PC-3 (cell line): ENCODE measurements at regions not wholly inside any gene's neighbourhood (a gene's known extent, or its start where the extent isn't known, plus 50 kb on each side); places are given as distances from the start of the nearest gene placed in this dataset.

Source experiments
- ATAC-seq: fragments of 200-7000 bp; cut with Tn5 transposase; 2 replicates; pipeline ENCODE4 v1.9.1; 2020; ENCODE audit warnings: mild to moderate bottlenecking, moderate library complexity
- BruUV-seq: library from RNA; stranded (reverse); fragments of 400-500 nt; replicated peaks from 2 replicates; lab custom pipeline; 2021; lab: Mats Ljungman, UMichigan
- CTCF ChIA-PET: fragments of 300-600 bp; sonication (Branson Sonifier 250); formaldehyde crosslinking; loops from one replicate; lab custom pipeline; 2022; ENCODE audit warnings: antibody characterized with exemption; lab: Charles Lee
- POLR2A ChIA-PET: fragments of 300-600 bp; sonication (Branson Sonifier 250); formaldehyde crosslinking; loops from one replicate; lab custom pipeline; 2022; ENCODE audit warnings: antibody characterized with exemption; ENCODE audit not compliant: unreplicated experiment; lab: Charles Lee
- DNase-seq: peaks from one replicate; pipeline ENCODE4 v3.0.0-alpha.2; 2015
- H2AFZ ChIP-seq: fragments of 300-600 bp; sonication (generic); 2 replicates; pipeline ENCODE4 v1.6.0; 2016; ENCODE audit warnings: antibody characterized with exemption, low read length
- H3F3A ChIP-seq: fragments of 300-600 bp; sonication (generic); one replicate; pipeline ENCODE4 v1.6.0; 2017; ENCODE audit warnings: antibody characterized with exemption, low read length, control low read depth, mild to moderate bottlenecking; ENCODE audit not compliant: unreplicated experiment
- H3K27ac ChIP-seq: fragments of 300-600 bp; sonication (generic); 2 replicates; pipeline ENCODE4 v1.5.1; 2016; ENCODE audit warnings: mild to moderate bottlenecking, low read length
- H3K27me3 ChIP-seq: fragments of 300-600 bp; sonication (generic); 2 replicates; pipeline ENCODE4 v1.6.1; 2016; ENCODE audit warnings: low read length, mixed read lengths
- H3K36me3 ChIP-seq: fragments of 300-600 bp; sonication (generic); 2 replicates; pipeline ENCODE4 v1.6.1; 2016; ENCODE audit warnings: low read depth, mixed run types, low read length, mixed read lengths
- H3K4me1 ChIP-seq: fragments of 300-600 bp; sonication (generic); 2 replicates; pipeline ENCODE4 v1.5.1; 2016; ENCODE audit warnings: low read length; ENCODE audit not compliant: insufficient read depth
- H3K4me2 ChIP-seq: fragments of 300-600 bp; sonication (generic); 2 replicates; pipeline ENCODE4 v1.6.0; 2016; ENCODE audit warnings: low read length
- H3K4me3 ChIP-seq: fragments of 300-600 bp; sonication (generic); 2 replicates; pipeline ENCODE4 v1.5.1; 2016; ENCODE audit warnings: mild to moderate bottlenecking, low read length, mixed read lengths
- H3K79me2 ChIP-seq: fragments of 300-600 bp; sonication (generic); 2 replicates; pipeline ENCODE4 v1.6.1; 2017; ENCODE audit warnings: low read length, mixed read lengths
- H3K9ac ChIP-seq: fragments of 300-600 bp; sonication (generic); 2 replicates; pipeline ENCODE4 v1.6.0; 2016; ENCODE audit warnings: mild to moderate bottlenecking, low read length
- H3K9me2 ChIP-seq: fragments of 300-600 bp; sonication (generic); replicated peaks from 2 replicates; pipeline ENCODE4 v1.6.1; 2016; ENCODE audit warnings: mixed run types, low read length, mixed read lengths
- H3K9me3 ChIP-seq: fragments of 300-600 bp; sonication (generic); 2 replicates; pipeline ENCODE4 v1.6.1; 2016; ENCODE audit warnings: low read length, mixed read lengths
- H4K20me1 ChIP-seq: fragments of 300-600 bp; sonication (generic); 2 replicates; pipeline ENCODE4 v1.6.1; 2016; ENCODE audit warnings: low read length, mixed read lengths
- EZH2 ChIP-seq: fragments of 300-600 bp; sonication (generic); IDR thresholded peaks from one replicate; pipeline ENCODE4 v1.6.1; 2017; ENCODE audit warnings: antibody characterized with exemption, mild to moderate bottlenecking, low read length; ENCODE audit not compliant: unreplicated experiment
- EZH2phosphoT487 ChIP-seq: fragments of 300-600 bp; sonication (generic); IDR thresholded peaks from 2 replicates; pipeline ENCODE4 v1.6.1; 2018; ENCODE audit warnings: mild to moderate bottlenecking, antibody characterized with exemption, low read length, borderline replicate concordance
- intact Hi-C: fragments of 100-400 bp; cut with micrococcal nuclease; formaldehyde crosslinking; loops from 2 replicates; pipeline ENCODE4 v1.9.0; 2023
- TF ChIP-seq, protein P1 (sequence below): fragments of 300-600 bp; sonication (generic); conservative IDR thresholded peaks from 2 replicates; pipeline ENCODE4 v1.5.1; 2017; ENCODE audit warnings: antibody characterized with exemption, low read depth, mild to moderate bottlenecking, low read length

DNA sequence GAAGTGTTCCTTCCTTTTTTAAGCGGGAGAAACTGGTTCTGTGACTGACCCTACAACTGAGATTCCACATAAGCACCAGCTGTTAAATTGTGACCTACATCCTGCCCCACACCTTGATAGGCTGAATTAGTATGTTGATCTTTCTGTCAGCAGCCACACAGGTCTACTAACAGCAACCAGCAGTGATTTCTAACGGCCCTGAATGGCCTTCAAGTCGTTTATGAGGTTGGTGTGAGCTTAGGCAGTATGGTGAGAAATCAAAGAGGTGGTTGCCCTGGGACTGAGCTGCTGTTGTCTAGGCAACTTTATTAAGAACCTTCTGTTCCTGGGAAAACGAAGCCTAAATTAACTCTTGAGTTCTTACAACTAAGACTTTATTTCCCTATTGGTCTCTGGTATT is 197.2 kb upstream of the FSHR start:
- no peak for DNase-seq
- intact Hi-C loops = no loop called here
- ChIA-PET CTCF (no interaction called here), POLR2A (no interaction called here)
- H3K4me2 ChIP-seq = no peak overlapping the region
- H3K4me3 ChIP-seq = no peak overlapping the region
- H3K9me3 ChIP-seq = no peaks in the 10 kb centered on the region
- no peak overlapping the region for H2AFZ ChIP-seq
- H3F3A ChIP-seq = no peaks in the 10 kb centered on the region
- no peaks in the 10 kb centered on the region for H3K4me1 ChIP-seq
- no peak overlapping the region for H3K27ac ChIP-seq
- TF ChIP-seq EZH2phosphoT487 (no peak), EZH2 (no peak)
- H3K36me3 ChIP-seq = no peaks in the 10 kb centered on the region
- no peak overlapping the region for H3K9ac ChIP-seq
- H3K27me3 ChIP-seq = no peaks in the 10 kb centered on the region
- no peak for ATAC-seq
- H4K20me1 ChIP-seq = no peaks in the 10 kb centered on the region
- H3K79me2 ChIP-seq = no peaks in the 10 kb centered on the region
- BruUV-seq = no TSS peak
- H3K9me2 ChIP-seq = no peaks in the 10 kb centered on the region

DNA sequence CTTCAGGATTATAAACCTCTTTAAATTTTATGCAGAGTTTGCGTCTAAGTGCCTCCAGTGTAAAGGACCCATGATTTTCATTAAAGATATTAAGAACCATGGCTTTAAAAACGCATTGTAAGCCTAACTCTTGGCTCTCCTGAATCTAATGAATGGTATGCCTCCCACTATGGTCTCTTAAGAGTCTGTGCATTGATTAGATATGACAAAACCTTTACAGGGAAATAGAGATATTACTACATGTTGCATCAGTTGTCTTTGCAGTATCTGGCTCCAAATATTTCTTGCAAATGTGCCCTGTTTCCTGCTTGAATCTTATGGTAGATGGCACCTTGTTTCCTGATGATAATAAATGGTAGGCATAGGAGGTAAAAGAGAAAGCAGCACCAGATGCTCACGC is 189.3 kb upstream of the FSHR start:
- CTCF ChIA-PET = no interaction called here

DNA sequence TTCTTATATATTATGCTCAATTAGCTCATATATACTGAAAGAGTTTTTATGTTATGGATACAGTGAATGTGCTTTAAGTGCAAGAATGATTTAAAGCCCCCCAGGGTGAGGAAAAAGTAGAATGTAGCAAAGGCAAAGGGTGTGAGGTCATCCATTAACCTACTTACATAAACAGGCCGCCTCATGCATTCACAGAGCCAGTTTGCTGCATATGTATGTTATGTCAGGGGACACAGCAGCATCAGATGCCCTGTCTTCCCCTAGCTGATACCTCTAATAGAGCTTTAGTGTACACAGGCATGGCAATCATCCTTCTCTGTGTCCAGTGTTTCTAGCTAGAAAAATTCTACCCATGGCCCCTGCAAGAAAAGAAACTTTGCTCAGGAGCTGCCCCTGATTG is 187.8 kb upstream of the FSHR start:
- TF ChIP-seq, protein P1, sequence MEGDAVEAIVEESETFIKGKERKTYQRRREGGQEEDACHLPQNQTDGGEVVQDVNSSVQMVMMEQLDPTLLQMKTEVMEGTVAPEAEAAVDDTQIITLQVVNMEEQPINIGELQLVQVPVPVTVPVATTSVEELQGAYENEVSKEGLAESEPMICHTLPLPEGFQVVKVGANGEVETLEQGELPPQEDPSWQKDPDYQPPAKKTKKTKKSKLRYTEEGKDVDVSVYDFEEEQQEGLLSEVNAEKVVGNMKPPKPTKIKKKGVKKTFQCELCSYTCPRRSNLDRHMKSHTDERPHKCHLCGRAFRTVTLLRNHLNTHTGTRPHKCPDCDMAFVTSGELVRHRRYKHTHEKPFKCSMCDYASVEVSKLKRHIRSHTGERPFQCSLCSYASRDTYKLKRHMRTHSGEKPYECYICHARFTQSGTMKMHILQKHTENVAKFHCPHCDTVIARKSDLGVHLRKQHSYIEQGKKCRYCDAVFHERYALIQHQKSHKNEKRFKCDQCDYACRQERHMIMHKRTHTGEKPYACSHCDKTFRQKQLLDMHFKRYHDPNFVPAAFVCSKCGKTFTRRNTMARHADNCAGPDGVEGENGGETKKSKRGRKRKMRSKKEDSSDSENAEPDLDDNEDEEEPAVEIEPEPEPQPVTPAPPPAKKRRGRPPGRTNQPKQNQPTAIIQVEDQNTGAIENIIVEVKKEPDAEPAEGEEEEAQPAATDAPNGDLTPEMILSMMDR = no peak
- no peak for TF ChIP-seq EZH2phosphoT487

More for the DNA sequence above, 189.3 kb upstream of the FSHR start:
- no peaks in the 10 kb centered on the region for H3K36me3 ChIP-seq
- H3K9me2 ChIP-seq = no peaks in the 10 kb centered on the region
- no peaks in the 10 kb centered on the region for H3F3A ChIP-seq
- H3K4me1 ChIP-seq = no peaks in the 10 kb centered on the region
- no peak overlapping the region for H2AFZ ChIP-seq
- no peak overlapping the region for H3K27ac ChIP-seq
- intact Hi-C loops = no loop called here
- no peak for TF ChIP-seq EZH2phosphoT487
- TF ChIP-seq, protein P1 = no peak
- TF ChIP-seq EZH2 = no peak
- no TSS peak for BruUV-seq
- DNase-seq (no peak), ATAC-seq (no peak)
- H3K9ac ChIP-seq = no peak overlapping the region
- no peaks in the 10 kb centered on the region for H4K20me1 ChIP-seq
- H3K4me2 ChIP-seq = no peak overlapping the region
- H3K79me2 ChIP-seq = no peaks in the 10 kb centered on the region
- no peaks in the 10 kb centered on the region for H3K27me3 ChIP-seq
- POLR2A ChIA-PET = no interaction called here
- H3K4me3 ChIP-seq = no peak overlapping the region
- H3K9me3 ChIP-seq = no peaks in the 10 kb centered on the region

More for the DNA sequence above, 187.8 kb upstream of the FSHR start:
- H3K27me3 ChIP-seq = no peaks in the 10 kb centered on the region
- no peaks in the 10 kb centered on the region for H4K20me1 ChIP-seq
- CTCF ChIA-PET = no interaction called here
- H3F3A ChIP-seq = no peaks in the 10 kb centered on the region
- H3K9me3 ChIP-seq = 0 out of 2 replicates have a peak, but pooled peaks cover 4% of the 10 kb centered on the region
- ATAC-seq (no peak), DNase-seq (no peak)
- no peak overlapping the region for H3K9ac ChIP-seq
- H3K9me2 ChIP-seq = no peaks in the 10 kb centered on the region
- no TSS peak for BruUV-seq
- no peak overlapping the region for H3K4me2 ChIP-seq
- H3K79me2 ChIP-seq = no peaks in the 10 kb centered on the region
- H3K4me3 ChIP-seq = no peak overlapping the region
- H3K36me3 ChIP-seq = no peaks in the 10 kb centered on the region
- H2AFZ ChIP-seq = no peak overlapping the region
- H3K27ac ChIP-seq = no peak overlapping the region
- H3K4me1 ChIP-seq = no peaks in the 10 kb centered on the region
- intact Hi-C loops = no loop called here
- POLR2A ChIA-PET = no interaction called here
